ENCODE measurements at regions not wholly inside any gene's neighbourhood (a gene's known extent, or its start where the extent isn't known, plus 50 kb on each side); places are given as distances from the start of the nearest gene placed in this dataset.

DNA sequence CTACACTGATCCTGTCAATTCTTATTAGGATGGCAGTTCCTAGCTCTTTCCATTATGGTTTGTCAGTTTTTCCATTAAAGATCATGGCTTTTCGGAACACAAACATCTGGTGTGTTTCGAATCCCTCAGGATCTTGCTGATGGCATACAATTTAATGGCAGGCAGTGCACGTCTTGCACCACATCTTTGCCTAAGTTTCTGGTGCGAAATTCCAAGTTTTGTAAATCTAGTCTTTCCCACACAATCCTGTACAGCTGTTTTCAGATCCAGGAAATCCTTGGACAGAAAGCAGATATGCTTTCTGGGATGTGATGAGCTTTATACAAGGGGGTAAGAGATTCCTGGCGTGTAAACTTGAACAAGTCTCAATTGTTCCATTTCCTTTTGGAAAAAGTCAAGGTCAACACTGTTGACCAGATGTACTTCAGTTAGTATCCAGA, 224.3 kb upstream of the PHYHIPL start:
- DNase-seq (no peak), ATAC-seq (no peak)
- no peaks in the 10 kb centered on the region for H3K9me3 ChIP-seq
- intact Hi-C loops (cut with DNase I), result no loop called here
- no peaks in the 10 kb centered on the region for H3K36me3 ChIP-seq
- no peaks in the 10 kb centered on the region for H3K27me3 ChIP-seq
- H3K4me3 ChIP-seq, result no peak overlapping the region
- no peaks in the 10 kb centered on the region for H3K4me1 ChIP-seq
- H3K27ac ChIP-seq, result no peak overlapping the region
- TF ChIP-seq, protein P1, sequence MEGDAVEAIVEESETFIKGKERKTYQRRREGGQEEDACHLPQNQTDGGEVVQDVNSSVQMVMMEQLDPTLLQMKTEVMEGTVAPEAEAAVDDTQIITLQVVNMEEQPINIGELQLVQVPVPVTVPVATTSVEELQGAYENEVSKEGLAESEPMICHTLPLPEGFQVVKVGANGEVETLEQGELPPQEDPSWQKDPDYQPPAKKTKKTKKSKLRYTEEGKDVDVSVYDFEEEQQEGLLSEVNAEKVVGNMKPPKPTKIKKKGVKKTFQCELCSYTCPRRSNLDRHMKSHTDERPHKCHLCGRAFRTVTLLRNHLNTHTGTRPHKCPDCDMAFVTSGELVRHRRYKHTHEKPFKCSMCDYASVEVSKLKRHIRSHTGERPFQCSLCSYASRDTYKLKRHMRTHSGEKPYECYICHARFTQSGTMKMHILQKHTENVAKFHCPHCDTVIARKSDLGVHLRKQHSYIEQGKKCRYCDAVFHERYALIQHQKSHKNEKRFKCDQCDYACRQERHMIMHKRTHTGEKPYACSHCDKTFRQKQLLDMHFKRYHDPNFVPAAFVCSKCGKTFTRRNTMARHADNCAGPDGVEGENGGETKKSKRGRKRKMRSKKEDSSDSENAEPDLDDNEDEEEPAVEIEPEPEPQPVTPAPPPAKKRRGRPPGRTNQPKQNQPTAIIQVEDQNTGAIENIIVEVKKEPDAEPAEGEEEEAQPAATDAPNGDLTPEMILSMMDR (IDR thresholded peaks at IDR 0.05), result no peak

- ATAC-seq, result peak; percentile 78
- H3K4me1 ChIP-seq, result no peaks in the 10 kb centered on the region
- H3K27ac ChIP-seq, result no peak overlapping the region
- H3K27me3 ChIP-seq, result no peaks in the 10 kb centered on the region
- TF ChIP-seq, protein P1 (IDR thresholded peaks at IDR 0.05), result peak; percentile 75
- intact Hi-C loops (cut with DNase I), result no loop called here
- H3K9me3 ChIP-seq, result no peaks in the 10 kb centered on the region
- no peaks in the 10 kb centered on the region for H3K36me3 ChIP-seq
- DNase-seq, result no peak
- no peak overlapping the region for H3K4me3 ChIP-seq
These were observed 223.5 kb upstream of the PHYHIPL start for GRCh38 chr10:58952747-58953466.

DNA sequence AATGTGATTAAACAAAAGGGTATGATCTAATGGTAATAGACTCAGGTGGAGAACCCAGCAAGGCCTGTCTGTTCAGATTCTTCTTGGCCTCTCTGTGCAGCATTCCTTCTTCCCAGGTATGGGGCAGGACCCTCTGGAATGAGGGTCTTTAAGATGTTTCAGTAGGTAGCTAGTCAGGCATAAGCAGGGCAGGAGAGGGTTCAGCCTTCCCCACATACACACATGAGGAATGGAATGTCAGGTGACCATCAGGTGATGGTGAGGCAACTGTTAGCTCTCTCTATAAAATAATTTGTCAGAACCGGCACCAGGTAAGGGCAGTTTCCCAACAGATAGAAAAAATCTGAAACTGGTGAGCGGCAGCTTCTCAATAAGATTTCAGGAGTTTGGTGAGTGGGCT, 222.3 kb upstream of the PHYHIPL start:
- intact Hi-C loops (cut with DNase I), result no loop called here

GRCh38 chr10:58955615-58956014, 220.8 kb upstream of the PHYHIPL start:
- ATAC-seq (no peak), DNase-seq (no peak)
- H3K9me3 ChIP-seq, result no peaks in the 10 kb centered on the region
- no peaks in the 10 kb centered on the region for H3K36me3 ChIP-seq
- H3K27me3 ChIP-seq, result no peaks in the 10 kb centered on the region
- TF ChIP-seq, protein P1 (IDR thresholded peaks at IDR 0.05), result no peak
- H3K27ac ChIP-seq, result no peak overlapping the region
- no peak overlapping the region for H3K4me3 ChIP-seq
- H3K4me1 ChIP-seq, result no peaks in the 10 kb centered on the region
- intact Hi-C loops (cut with DNase I), result no loop called here

More for the DNA sequence above, 222.3 kb upstream of the PHYHIPL start:
- H3K4me1 ChIP-seq, result no peaks in the 10 kb centered on the region
- no peaks in the 10 kb centered on the region for H3K27me3 ChIP-seq
- no peaks in the 10 kb centered on the region for H3K9me3 ChIP-seq
- no peaks in the 10 kb centered on the region for H3K36me3 ChIP-seq
- no peak overlapping the region for H3K4me3 ChIP-seq
- H3K27ac ChIP-seq, result no peak overlapping the region
- TF ChIP-seq, protein P1 (IDR thresholded peaks at IDR 0.05), result no peak
- no peak for ATAC-seq
- no peak for DNase-seq

- ATAC-seq, result no peak
- H3K27ac ChIP-seq, result no peak overlapping the region
- intact Hi-C loops (cut with DNase I), result no loop called here
These were observed 219.5 kb upstream of the PHYHIPL start for GRCh38 chr10:58956926-58957325.

More at GRCh38 chr10:58956926-58957325, 219.5 kb upstream of the PHYHIPL start:
- Histone ChIP-seq H3K36me3 (no peaks in the 10 kb centered on the region), H3K4me3 (no peak overlapping the region), H3K9me3 (no peaks in the 10 kb centered on the region), H3K27me3 (no peaks in the 10 kb centered on the region), H3K4me1 (no peaks in the 10 kb centered on the region)
- DNase-seq, result no peak
- TF ChIP-seq, protein P1 (IDR thresholded peaks at IDR 0.05), result no peak
